ENCODE measurements at regions not wholly inside any gene's neighbourhood (a gene's known extent, or its start where the extent isn't known, plus 50 kb on each side); places are given as distances from the start of the nearest gene placed in this dataset.

DNA sequence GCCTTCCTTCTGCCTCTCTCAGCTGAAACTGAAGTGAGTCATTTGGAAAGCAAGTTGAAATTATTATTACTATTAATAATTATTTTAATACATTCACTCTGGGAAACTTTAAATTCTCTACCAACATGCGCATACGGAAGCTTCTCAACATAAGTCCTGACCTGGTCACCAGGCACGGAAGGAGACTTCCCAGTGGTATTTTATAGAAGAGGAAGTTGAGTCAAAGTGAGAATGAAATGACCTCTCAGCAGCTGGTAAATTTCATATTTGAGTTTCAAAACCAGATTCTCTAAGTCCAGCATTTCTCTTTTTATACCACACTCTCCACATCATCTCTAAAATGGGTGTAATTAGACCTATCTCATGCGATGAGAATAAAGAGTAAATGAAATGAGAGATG is 747.4 kb downstream of the VRK1 start:
- Histone ChIP-seq H3F3A (ENCODE audit: insufficient read depth) (no peaks in the 10 kb centered on the region), H3K4me2 (ENCODE audit: unreplicated experiment) (no peak overlapping the region), H3K79me2 (ENCODE audit: insufficient read depth) (no peaks in the 10 kb centered on the region), H3K9ac (no peak overlapping the region), H2AFZ (no peak overlapping the region), H3K27me3 (replicated peaks; ENCODE audit: insufficient read depth) (no peaks in the 10 kb centered on the region), H3K9me2 (ENCODE audit: insufficient read depth) (no peaks in the 10 kb centered on the region), H3K27ac (no peak overlapping the region), H3K4me3 (no peak overlapping the region), H3K4me1 (ENCODE audit: insufficient read depth) (no peaks in the 10 kb centered on the region), H4K20me1 (ENCODE audit: insufficient read depth) (no peaks in the 10 kb centered on the region), H3K9me3 (ENCODE audit: low read depth) (no peaks in the 10 kb centered on the region), H3K36me3 (ENCODE audit: low read depth) (no peaks in the 10 kb centered on the region)
- in situ Hi-C loops (cut with MboI), result no loop called here
- WGBS, 2 experiments (ENCODE audit: low coverage in 1 of 2, low lambda C conversion rate in 2 of 2, missing lambda C conversion rate in 2 of 2), result 50 to 60% methylated on average over 4 of the region's 4 CpGs
- TF ChIP-seq EZH2 (IDR thresholded peaks at IDR 0.05; ENCODE audit: insufficient read depth, poor library complexity, severe bottlenecking), result no peak
- TF ChIP-seq EZH2phosphoT487 (IDR thresholded peaks at IDR 0.05; ENCODE audit: insufficient read depth, low read depth), result no peak
- DNase-seq, result no peak

DNA sequence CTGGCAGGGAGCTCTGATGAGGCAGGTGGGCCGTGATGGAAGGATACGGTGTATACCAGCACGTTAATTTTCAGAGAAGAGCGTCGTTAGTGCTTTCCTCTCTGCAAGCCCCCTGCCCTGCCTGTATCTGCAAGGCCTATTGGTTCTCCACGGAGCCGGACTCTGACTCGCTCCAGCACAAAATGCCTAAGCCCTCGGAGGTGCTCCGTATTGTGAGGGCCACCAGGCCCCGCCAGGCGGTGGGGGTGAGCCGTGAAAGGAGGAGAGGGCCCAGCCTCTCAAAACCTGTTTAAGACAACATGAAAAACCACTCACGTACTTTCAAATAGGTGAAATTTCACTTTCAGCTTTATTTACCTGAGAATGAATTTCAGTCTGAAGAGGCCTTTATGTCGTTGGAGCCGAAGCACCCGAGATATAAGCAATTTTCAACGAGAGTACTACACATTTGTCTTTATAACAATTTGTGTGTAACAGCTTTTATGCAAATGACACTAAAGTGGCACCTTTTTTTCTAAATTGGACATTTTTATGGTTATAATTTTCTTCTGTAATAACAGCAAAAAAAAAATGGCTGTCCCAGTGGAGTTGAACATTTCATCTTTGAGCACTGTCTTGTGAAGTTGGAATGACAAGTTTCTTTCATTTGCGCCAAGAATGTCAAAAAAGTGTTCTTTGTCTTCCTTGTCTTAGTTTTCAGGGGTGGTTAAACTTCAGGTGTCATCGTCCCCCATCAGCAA is 749.5 kb downstream of the VRK1 start:
- Histone ChIP-seq H3K4me2 (ENCODE audit: unreplicated experiment) (no peak overlapping the region), H3K4me3 (no peak overlapping the region), H3K9me3 (ENCODE audit: low read depth) (no peaks in the 10 kb centered on the region), H3K79me2 (ENCODE audit: insufficient read depth) (no peaks in the 10 kb centered on the region), H3K9me2 (ENCODE audit: insufficient read depth) (no peaks in the 10 kb centered on the region), H3F3A (ENCODE audit: insufficient read depth) (no peaks in the 10 kb centered on the region), H2AFZ (no peak overlapping the region), H3K27ac (no peak overlapping the region), H4K20me1 (ENCODE audit: insufficient read depth) (no peaks in the 10 kb centered on the region), H3K27me3 (replicated peaks; ENCODE audit: insufficient read depth) (no peaks in the 10 kb centered on the region), H3K9ac (no peak overlapping the region), H3K36me3 (ENCODE audit: low read depth) (no peaks in the 10 kb centered on the region), H3K4me1 (ENCODE audit: insufficient read depth) (no peaks in the 10 kb centered on the region)
- in situ Hi-C loops (cut with MboI), result no loop called here
- WGBS, 2 experiments (ENCODE audit: low coverage in 1 of 2, low lambda C conversion rate in 2 of 2, missing lambda C conversion rate in 2 of 2), result 59 to 61% methylated on average over 20 of the region's 20 CpGs
- no peak for DNase-seq
- no peak for TF ChIP-seq EZH2phosphoT487 (IDR thresholded peaks at IDR 0.05; ENCODE audit: insufficient read depth, low read depth)
- no peak for TF ChIP-seq EZH2 (IDR thresholded peaks at IDR 0.05; ENCODE audit: insufficient read depth, poor library complexity, severe bottlenecking)

DNA sequence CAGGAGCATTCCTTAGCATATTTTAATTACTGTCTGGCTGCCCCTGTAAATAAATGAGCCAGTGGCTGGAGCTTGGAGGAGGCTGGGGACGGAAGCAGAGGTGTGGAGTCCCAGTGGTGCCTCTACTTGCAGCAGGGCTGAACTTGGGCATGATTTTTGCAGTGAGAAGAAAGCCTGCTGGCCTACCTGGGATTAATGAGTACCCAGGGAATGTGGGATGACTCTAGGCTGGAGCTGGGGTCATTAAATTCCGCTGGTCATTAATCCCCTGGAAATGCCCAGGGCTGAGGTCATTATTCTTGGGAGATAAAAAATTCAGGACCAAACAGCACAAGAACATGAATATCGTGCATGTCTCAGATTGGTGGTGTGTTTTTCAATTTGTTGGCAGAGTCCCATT is 753.3 kb downstream of the VRK1 start:
- Histone ChIP-seq H3K4me1 (ENCODE audit: insufficient read depth) (no peaks in the 10 kb centered on the region), H3K9me3 (ENCODE audit: low read depth) (no peaks in the 10 kb centered on the region), H3K9ac (no peak overlapping the region), H3K36me3 (ENCODE audit: low read depth) (no peaks in the 10 kb centered on the region), H3K79me2 (ENCODE audit: insufficient read depth) (no peaks in the 10 kb centered on the region), H2AFZ (no peak overlapping the region), H3K4me3 (no peak overlapping the region), H3K4me2 (ENCODE audit: unreplicated experiment) (no peak overlapping the region), H3K27me3 (replicated peaks; ENCODE audit: insufficient read depth) (no peaks in the 10 kb centered on the region), H4K20me1 (ENCODE audit: insufficient read depth) (no peaks in the 10 kb centered on the region), H3F3A (ENCODE audit: insufficient read depth) (no peaks in the 10 kb centered on the region), H3K9me2 (ENCODE audit: insufficient read depth) (no peaks in the 10 kb centered on the region), H3K27ac (no peak overlapping the region)
- no peak for DNase-seq
- 16 to 21% methylated on average over 3 of the region's 3 CpGs for WGBS, 2 experiments (ENCODE audit: low coverage in 1 of 2, low lambda C conversion rate in 2 of 2, missing lambda C conversion rate in 2 of 2)
- in situ Hi-C loops (cut with MboI), result no loop called here
- no peak for TF ChIP-seq EZH2 (IDR thresholded peaks at IDR 0.05; ENCODE audit: insufficient read depth, poor library complexity, severe bottlenecking)

- H3F3A ChIP-seq (ENCODE audit: insufficient read depth), result no peaks in the 10 kb centered on the region
- H3K36me3 ChIP-seq (ENCODE audit: low read depth), result no peaks in the 10 kb centered on the region
- H3K79me2 ChIP-seq (ENCODE audit: insufficient read depth), result no peaks in the 10 kb centered on the region
- H4K20me1 ChIP-seq (ENCODE audit: insufficient read depth), result no peaks in the 10 kb centered on the region
- no peaks in the 10 kb centered on the region for H3K9me2 ChIP-seq (ENCODE audit: insufficient read depth)
- H2AFZ ChIP-seq, result no peak overlapping the region
- DNase-seq, result no peak
- no peak overlapping the region for H3K9ac ChIP-seq
- H3K27me3 ChIP-seq (replicated peaks; ENCODE audit: insufficient read depth), result no peaks in the 10 kb centered on the region
- no peak overlapping the region for H3K4me2 ChIP-seq (ENCODE audit: unreplicated experiment)
- 3 to 5% methylated on average over 4 of the region's 4 CpGs for WGBS, 2 experiments (ENCODE audit: low coverage in 1 of 2, low lambda C conversion rate in 2 of 2, missing lambda C conversion rate in 2 of 2)
- H3K4me1 ChIP-seq (ENCODE audit: insufficient read depth), result no peaks in the 10 kb centered on the region
- no peak overlapping the region for H3K4me3 ChIP-seq
- no peak for TF ChIP-seq EZH2 (IDR thresholded peaks at IDR 0.05; ENCODE audit: insufficient read depth, poor library complexity, severe bottlenecking)
- TF ChIP-seq EZH2phosphoT487 (IDR thresholded peaks at IDR 0.05; ENCODE audit: insufficient read depth, low read depth), result no peak
- H3K27ac ChIP-seq, result no peak overlapping the region
- in situ Hi-C loops (cut with MboI), result no loop called here
- H3K9me3 ChIP-seq (ENCODE audit: low read depth), result no peaks in the 10 kb centered on the region
These were observed 757.4 kb downstream of the VRK1 start for GRCh38 chr14:97554597-97554996.

- no peaks in the 10 kb centered on the region for H4K20me1 ChIP-seq (ENCODE audit: insufficient read depth)
These were observed 767.2 kb downstream of the VRK1 start for GRCh38 chr14:97564334-97564733.

More at GRCh38 chr14:97564334-97564733, 767.2 kb downstream of the VRK1 start:
- no peak overlapping the region for H3K4me2 ChIP-seq (ENCODE audit: unreplicated experiment)
- in situ Hi-C loops (cut with MboI), result no loop called here
- WGBS, 2 experiments (ENCODE audit: low coverage in 1 of 2, low lambda C conversion rate in 2 of 2, missing lambda C conversion rate in 2 of 2), result 14 to 15% methylated on average over 3 of the region's 3 CpGs
- TF ChIP-seq EZH2phosphoT487 (IDR thresholded peaks at IDR 0.05; ENCODE audit: insufficient read depth, low read depth) (no peak), EZH2 (IDR thresholded peaks at IDR 0.05; ENCODE audit: insufficient read depth, poor library complexity, severe bottlenecking) (no peak)
- no peaks in the 10 kb centered on the region for H3K36me3 ChIP-seq (ENCODE audit: low read depth)
- no peaks in the 10 kb centered on the region for H3K4me1 ChIP-seq (ENCODE audit: insufficient read depth)
- no peak overlapping the region for H3K4me3 ChIP-seq
- no peak for DNase-seq
- no peaks in the 10 kb centered on the region for H3K79me2 ChIP-seq (ENCODE audit: insufficient read depth)
- no peak overlapping the region for H3K27ac ChIP-seq
- no peaks in the 10 kb centered on the region for H3K27me3 ChIP-seq (replicated peaks; ENCODE audit: insufficient read depth)
- H3K9ac ChIP-seq, result no peak overlapping the region
- no peaks in the 10 kb centered on the region for H3K9me2 ChIP-seq (ENCODE audit: insufficient read depth)
- H3K9me3 ChIP-seq (ENCODE audit: low read depth), result no peaks in the 10 kb centered on the region
- no peaks in the 10 kb centered on the region for H3F3A ChIP-seq (ENCODE audit: insufficient read depth)
- H2AFZ ChIP-seq, result no peak overlapping the region

Data from GM23248 (cell line).